ENCODE measurements at regions not wholly inside any gene's neighbourhood (a gene's known extent, or its start where the extent isn't known, plus 50 kb on each side); places are given as distances from the start of the nearest gene placed in this dataset.

DNA sequence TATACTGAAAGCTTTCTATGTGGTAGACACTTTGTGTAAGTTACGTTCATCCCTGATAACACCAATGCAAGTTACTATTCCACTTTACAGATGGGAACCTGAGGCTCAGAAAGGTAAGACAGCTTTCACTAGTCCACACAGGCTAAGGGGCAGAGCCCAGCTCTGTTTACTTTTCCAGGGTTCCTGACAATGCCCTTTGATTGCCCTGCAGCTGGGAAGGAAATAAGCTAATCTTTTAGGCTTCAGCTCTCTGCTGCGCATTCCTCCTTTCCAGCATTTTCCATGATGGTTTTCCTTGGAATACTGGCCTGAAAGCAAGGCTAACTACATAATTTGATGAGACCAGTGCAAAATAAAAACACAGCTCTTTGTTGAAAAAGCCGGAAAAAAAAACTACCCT lies 185.7 kb upstream of the BTG1 start:
- no peak for DNase-seq (ENCODE audit: low spot score)

GRCh38 chr12:92330654-92331053 lies 185.0 kb upstream of the BTG1 start:
- no peak for DNase-seq (ENCODE audit: low spot score)

DNA sequence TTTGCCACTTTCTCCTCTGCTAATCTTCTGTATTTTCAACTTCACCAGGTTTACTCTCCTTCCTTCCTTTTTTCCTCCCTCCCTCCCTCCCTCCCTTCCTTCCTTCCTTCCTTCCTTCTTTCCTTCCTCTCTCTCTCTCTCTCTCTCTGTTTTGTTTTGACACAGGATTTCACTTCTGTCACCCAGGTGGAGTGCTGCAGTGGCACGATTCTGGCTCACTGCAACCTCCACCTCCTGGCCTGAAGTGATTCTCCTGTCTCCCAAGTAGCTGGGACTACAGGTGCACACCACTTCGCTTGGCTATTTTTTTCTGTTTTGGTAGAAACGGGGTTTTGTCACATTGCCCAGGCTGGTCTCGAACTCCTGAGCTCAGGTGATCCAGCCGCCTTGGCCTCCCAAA lies 181.2 kb upstream of the BTG1 start:
- DNase-seq (ENCODE audit: low spot score), result no peak

DNA sequence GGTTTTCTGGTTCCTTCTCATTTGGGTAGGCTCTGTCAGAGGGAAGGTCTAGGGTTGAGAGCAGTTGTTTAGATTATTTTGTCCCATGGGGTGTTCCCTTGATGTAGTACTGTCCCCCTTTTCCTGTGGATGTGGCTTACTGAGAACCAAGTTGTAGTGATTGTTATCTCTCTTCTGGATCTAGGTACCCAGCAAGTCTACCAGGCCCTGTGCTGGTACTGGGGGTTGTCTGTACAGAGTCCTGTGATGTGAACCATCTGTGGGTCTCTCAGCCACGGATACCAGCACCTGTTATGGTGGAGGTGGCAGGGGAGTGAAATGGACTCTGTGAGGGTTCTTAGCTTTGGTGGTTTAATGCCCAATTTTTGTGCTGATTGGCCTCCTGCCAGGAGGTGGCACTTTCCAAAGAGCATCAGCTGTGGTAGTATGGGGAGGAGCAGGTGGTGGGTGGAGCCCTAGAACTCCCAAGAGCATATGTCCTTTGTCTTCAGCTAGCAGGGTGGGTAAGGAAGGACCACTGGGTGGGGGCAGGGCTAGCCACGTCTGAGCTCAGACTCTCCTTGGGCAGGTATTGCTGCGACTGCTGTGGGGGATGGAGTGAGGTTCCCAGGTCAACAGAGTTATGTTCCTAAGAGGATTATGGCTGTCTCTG lies 179.3 kb upstream of the BTG1 start:
- DNase-seq (ENCODE audit: low spot score), result no peak

DNA sequence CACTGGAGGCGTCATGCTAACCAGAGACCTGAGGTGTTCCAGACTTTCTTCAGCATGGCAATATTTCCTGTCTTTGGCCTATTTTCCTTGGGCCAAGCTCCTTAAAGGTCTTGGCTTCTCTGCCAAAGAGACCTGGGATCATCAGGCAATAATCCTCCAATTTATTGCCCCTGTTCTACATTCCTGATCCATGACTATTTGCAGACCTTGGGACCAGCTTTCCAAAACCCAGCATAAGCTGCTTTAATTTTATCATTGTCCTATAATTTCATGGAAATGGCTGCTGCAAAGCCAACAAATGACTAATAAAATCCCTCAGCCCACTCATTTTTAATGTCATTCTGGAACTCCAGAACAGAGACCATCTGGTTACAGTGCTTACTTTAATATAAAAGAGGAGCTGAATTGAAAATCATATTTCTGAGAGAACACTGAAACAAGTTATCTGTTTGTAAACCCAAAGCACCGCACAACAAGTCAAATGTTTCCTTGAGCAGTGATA lies 166.9 kb upstream of the BTG1 start:
- DNase-seq (ENCODE audit: low spot score), result no peak

GRCh38 chr12:92304371-92305055 lies 158.9 kb upstream of the BTG1 start:
- DNase-seq (ENCODE audit: low spot score), result no peak

GRCh38 chr12:92302041-92302829 lies 156.6 kb upstream of the BTG1 start:
- DNase-seq (ENCODE audit: low spot score), result no peak

- DNase-seq (ENCODE audit: low spot score), result no peak
These were observed 155.7 kb upstream of the BTG1 start for GRCh38 chr12:92301356-92301755.

DNA sequence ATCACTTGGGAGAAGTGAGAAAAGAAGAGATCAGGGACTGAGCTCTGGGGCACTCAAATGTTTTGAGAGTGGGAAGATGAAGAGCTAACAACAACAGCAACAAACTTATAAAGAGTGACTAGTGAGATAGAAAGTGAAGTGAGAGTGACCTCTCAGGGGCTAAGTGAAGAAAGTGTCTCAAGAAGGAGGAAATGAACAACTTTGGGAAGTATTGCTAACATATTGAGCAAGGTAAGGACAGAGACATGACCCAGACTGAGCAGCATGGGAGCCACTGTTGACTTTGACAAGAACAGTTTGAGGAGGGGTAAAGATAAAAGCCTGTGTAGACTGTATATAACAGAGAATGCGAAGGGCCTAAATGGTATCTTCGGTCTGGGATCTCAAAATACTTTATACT lies 155.1 kb upstream of the BTG1 start:
- no peak for DNase-seq (ENCODE audit: low spot score)

GRCh38 chr12:92299744-92300143 lies 154.1 kb upstream of the BTG1 start:
- no peak for DNase-seq (ENCODE audit: low spot score)

GRCh38 chr12:92299344-92299743 lies 153.7 kb upstream of the BTG1 start:
- no peak for DNase-seq (ENCODE audit: low spot score)

DNA sequence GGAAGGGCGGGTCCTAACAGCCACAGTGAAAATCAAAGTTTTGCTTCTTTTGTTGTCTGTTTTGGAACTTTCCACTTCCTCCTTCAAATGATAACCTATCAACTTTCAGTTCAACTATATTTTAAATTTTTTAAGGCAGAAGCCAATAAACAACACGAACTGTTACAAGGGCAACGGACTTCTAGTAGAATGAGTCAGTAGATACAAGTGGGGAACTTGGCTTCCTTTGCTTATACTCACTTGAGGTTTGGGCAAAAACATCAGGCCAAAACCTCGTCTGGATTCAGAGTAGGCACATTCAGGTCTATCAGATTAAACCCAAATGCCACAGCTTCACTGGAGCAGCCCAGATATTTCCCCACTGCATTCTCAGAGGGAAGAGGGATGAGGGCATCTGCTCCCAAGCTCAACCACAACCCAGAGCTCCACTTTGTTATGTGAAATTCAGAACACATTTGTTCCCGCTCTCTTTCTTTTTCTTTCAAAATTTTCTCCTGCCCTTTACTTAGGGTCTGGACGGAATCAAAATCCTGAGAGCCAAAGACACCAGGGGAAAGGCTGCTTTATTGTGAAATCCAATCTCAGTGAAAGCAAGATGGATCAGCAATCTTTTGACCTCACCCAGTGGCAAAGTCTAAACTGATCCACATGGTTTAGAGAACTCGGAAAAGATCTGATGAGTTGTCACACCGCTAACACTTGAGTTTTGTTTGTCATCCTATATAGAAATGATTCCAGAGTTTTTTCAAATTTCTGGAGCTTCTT lies 152.5 kb upstream of the BTG1 start:
- DNase-seq (ENCODE audit: low spot score), result no peak

- DNase-seq (ENCODE audit: low spot score), result no peak
These were observed 151.8 kb upstream of the BTG1 start for GRCh38 chr12:92297405-92297804.

DNA sequence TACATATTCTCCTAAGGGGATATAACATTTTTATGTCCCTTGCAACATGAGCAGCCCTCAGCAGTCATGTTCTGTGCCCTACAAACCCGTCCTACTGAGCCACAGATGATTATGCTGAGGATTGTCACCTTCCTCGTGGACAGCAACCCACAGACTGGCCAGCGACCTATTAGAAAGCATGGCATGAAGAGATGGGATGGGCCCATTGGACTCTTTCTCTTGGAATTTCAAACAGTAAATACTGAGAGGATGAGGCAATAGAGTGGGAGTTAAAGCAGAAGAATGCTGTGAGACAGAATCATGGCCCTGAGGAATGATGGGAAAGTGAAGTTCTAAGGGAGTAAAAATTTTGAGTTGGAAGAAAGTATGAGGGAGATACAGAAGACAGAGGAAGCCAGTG lies 149.9 kb upstream of the BTG1 start:
- DNase-seq (ENCODE audit: low spot score), result no peak

GRCh38 chr12:92294676-92295440 lies 149.2 kb upstream of the BTG1 start:
- no peak for DNase-seq (ENCODE audit: low spot score)

DNA sequence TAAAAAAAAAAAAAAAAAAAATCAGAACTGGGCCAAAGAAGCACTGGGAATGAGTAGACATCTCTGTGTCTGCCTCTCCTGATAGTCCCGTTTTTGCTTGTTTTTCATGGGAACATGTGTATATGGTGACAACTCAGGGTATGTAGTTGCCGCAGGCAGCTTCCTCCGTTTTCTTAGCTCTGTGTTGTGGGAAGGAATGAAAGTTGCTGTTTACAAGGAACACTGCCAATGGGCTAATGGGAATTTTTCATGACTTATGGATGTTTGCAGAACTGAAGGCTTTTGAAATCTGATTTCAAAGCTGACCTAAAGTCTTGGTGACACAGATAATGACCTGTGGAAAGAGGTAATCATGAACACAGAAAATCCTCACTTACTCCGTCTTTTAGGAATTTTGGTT lies 146.4 kb upstream of the BTG1 start:
- DNase-seq (ENCODE audit: low spot score), result no peak

GRCh38 chr12:92290886-92291285 lies 145.2 kb upstream of the BTG1 start:
- no peak for DNase-seq (ENCODE audit: low spot score)

GRCh38 chr12:92290350-92290695 lies 144.7 kb upstream of the BTG1 start:
- DNase-seq (ENCODE audit: low spot score), result no peak

DNA sequence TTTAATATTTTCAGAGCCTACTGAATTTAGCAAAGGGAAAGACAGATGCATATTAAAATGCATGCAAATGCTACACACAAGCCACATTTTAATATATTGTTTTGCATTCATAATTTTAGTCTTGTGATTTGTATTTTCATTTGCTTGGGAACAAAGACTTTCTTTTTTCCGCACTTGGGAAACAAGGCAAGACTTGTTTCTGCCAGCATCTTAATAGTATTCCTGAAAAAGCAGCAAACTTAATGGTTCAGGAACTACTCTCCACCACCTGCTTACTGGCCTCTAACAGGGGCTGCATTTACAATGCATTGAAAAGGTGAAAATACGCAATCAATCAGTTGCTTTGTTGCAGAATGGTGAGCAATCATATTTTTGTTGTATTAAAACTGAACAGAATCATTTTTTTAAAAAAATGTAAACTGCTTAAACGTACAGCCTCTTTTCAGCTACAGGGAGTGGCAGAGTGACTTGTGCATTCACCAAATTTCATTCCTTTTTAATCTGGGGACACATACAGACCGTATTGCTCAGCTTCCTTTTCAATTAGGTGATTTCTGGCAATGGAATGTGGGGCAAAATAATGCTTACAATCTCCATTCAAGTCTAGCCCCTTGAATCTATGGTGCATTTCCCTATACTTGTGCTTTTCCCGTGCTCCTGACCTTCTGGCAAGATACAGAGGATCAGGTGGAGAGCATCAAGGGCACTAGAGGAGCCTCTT lies 144.1 kb upstream of the BTG1 start:
- DNase-seq (ENCODE audit: low spot score), result no peak

DNA sequence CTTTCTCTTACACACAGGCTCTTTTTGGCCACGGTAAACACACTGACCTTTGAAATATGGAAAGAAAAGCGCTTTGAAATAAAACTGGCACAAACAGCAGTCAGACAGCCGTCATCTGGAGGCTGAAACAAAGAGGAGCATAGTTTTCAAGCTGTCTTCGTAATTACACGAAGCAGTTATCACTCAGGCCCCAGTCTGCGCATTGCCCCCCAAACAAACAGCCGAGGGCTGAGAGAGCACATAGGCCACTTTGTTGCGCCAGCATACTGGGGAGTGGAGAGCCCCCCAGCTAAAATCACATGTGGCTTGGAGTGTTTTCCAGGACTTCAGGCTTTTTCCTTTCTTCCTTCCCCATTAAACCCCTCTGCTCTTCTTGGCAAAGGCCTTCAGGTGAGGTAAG lies 142.9 kb upstream of the BTG1 start:
- DNase-seq (ENCODE audit: low spot score), result no peak

Measured in mesenteric fat pad (tissue), 1 donor.